Activated CD4-positive, CD25-positive, alpha-beta regulatory T cell treated with anti-CD3 and anti-CD28 coated beads, Interleukin-2, amount 50 U/mL, for 72 hours (primary cell): ENCODE measurements at regions not wholly inside any gene's neighbourhood (a gene's known extent, or its start where the extent isn't known, plus 50 kb on each side); places are given as distances from the start of the nearest gene placed in this dataset.

Experiments used
- DNase-seq: peaks from one replicate; pipeline ENCODE4 v3.0.0; 2021

GRCh38 chr2:147098940-147099339 is 745.9 kb upstream of the ACVR2A start:
- no peak for DNase-seq

GRCh38 chr2:147097747-147098146 is 747.1 kb upstream of the ACVR2A start:
- no peak for DNase-seq

GRCh38 chr2:147096671-147097070 is 748.2 kb upstream of the ACVR2A start:
- no peak for DNase-seq

GRCh38 chr2:147095376-147095775 is 749.5 kb upstream of the ACVR2A start:
- DNase-seq = no peak

GRCh38 chr2:147094077-147094476 is 750.8 kb upstream of the ACVR2A start:
- DNase-seq = no peak

GRCh38 chr2:147092266-147092665 is 752.6 kb upstream of the ACVR2A start:
- DNase-seq = no peak

- DNase-seq = no peak
Observed at GRCh38 chr2:147091448-147091847, 753.4 kb upstream of the ACVR2A start.

- DNase-seq = no peak
Observed at GRCh38 chr2:147088871-147089270, 756.0 kb upstream of the ACVR2A start.

- DNase-seq = no peak
Observed at GRCh38 chr2:147086715-147087114, 758.1 kb upstream of the ACVR2A start.

- DNase-seq = no peak
Observed at GRCh38 chr2:147083664-147084063, 761.2 kb upstream of the ACVR2A start.

- peak; percentile 30 for DNase-seq
Observed at GRCh38 chr2:147082850-147083522, 761.8 kb upstream of the ACVR2A start.

- DNase-seq = no peak
Observed at GRCh38 chr2:147081831-147082230, 763.0 kb upstream of the ACVR2A start.

GRCh38 chr2:147076634-147077033 is 768.2 kb upstream of the ACVR2A start:
- DNase-seq = no peak

GRCh38 chr2:147068071-147068470 is 776.8 kb upstream of the ACVR2A start:
- DNase-seq = no peak

- no peak for DNase-seq
Observed at GRCh38 chr2:147067136-147067535, 777.7 kb upstream of the ACVR2A start.

- no peak for DNase-seq
Observed at GRCh38 chr2:147062073-147062472, 782.8 kb upstream of the ACVR2A start.

GRCh38 chr2:147061269-147061668 is 783.6 kb upstream of the ACVR2A start:
- DNase-seq = no peak

GRCh38 chr2:147057892-147058490 is 786.8 kb upstream of the ACVR2A start:
- no peak for DNase-seq

- no peak for DNase-seq
Observed at GRCh38 chr2:147051814-147052213, 793.0 kb upstream of the ACVR2A start.

GRCh38 chr2:147051248-147051647 is 793.6 kb upstream of the ACVR2A start:
- DNase-seq = no peak

- DNase-seq = no peak
Observed at GRCh38 chr2:147049957-147050356, 794.9 kb upstream of the ACVR2A start.

- no peak for DNase-seq
Observed at GRCh38 chr2:147046473-147046872, 798.4 kb upstream of the ACVR2A start.

- peak; percentile 46 for DNase-seq
Observed at GRCh38 chr2:147045113-147045512, 799.7 kb upstream of the ACVR2A start.

GRCh38 chr2:147041121-147041494 is 803.7 kb upstream of the ACVR2A start:
- no peak for DNase-seq
